ENCODE measurements at regions not wholly inside any gene's neighbourhood (a gene's known extent, or its start where the extent isn't known, plus 50 kb on each side); places are given as distances from the start of the nearest gene placed in this dataset.

DNA sequence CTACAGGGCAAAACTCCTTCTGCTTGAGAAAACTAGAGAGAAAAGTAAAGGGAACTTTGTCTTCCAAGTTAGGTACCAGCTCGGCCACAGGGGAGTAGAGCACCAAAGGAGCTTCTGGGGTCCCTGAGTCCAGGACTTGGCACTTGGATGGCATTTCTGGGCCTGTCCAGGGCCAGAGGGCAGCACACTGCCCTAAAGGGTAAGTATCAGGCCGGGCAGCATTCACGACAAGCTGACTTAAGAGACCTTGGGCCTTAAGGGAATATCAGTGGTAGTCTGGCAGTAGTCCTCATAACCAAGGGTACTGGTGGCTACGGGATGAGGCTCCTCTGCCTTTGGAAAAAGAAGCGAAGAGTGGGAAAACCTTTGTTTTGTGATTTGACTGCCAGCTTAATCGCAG is 632.7 kb downstream of the KLHL13 start:
- Histone ChIP-seq H3K18ac (ENCODE audit: insufficient read length, low read depth, low read length) (no peak overlapping the region), H2BK5ac (ENCODE audit: insufficient read length, low read length) (no peak overlapping the region), H2BK15ac (ENCODE audit: low read depth, low read length) (no peak overlapping the region), H3K9ac (ENCODE audit: extremely low read depth, insufficient read length, low read length) (no peak overlapping the region), H2BK20ac (ENCODE audit: low read depth, low read length, poor library complexity, severe bottlenecking) (no peak overlapping the region), H3K14ac (ENCODE audit: insufficient read depth, low read length) (no peak overlapping the region), H3K9me3 (ENCODE audit: control insufficient read depth, low read depth, low read length) (no peaks in the 10 kb centered on the region), H3K23me2 (ENCODE audit: insufficient read length, low read depth, low read length, poor library complexity, severe bottlenecking) (no peaks in the 10 kb centered on the region), H3K79me1 (ENCODE audit: insufficient read depth, low read depth, low read length, poor library complexity, severe bottlenecking) (no peaks in the 10 kb centered on the region), H3K79me2 (ENCODE audit: insufficient read depth, low read length) (no peaks in the 10 kb centered on the region), H4K20me1 (ENCODE audit: control insufficient read depth, insufficient read depth, insufficient read length) (no peaks in the 10 kb centered on the region), H2BK12ac (ENCODE audit: insufficient read length, low read depth, low read length) (no peak overlapping the region), H2AK5ac (ENCODE audit: insufficient read length, low read length) (no peak overlapping the region), H2BK120ac (ENCODE audit: low read depth, low read length, poor library complexity, severe bottlenecking) (no peak overlapping the region), H3K27ac (ENCODE audit: insufficient read length, low read depth, low read length) (no peak overlapping the region), H3K4me2 (ENCODE audit: insufficient read depth, insufficient read length, low read length) (no peak overlapping the region), H3T11ph (ENCODE audit: low read length) (no peak overlapping the region), H3K23ac (ENCODE audit: insufficient read length, low read depth, low read length) (no peak overlapping the region), H3K4ac (ENCODE audit: low read depth, low read length) (no peak overlapping the region), H3K4me1 (ENCODE audit: insufficient read depth, low read length) (no peaks in the 10 kb centered on the region), H4K91ac (ENCODE audit: insufficient read length, low read depth, low read length) (no peak overlapping the region), H3K56ac (ENCODE audit: insufficient read length, low read depth, low read length) (no peak overlapping the region), H2AFZ (ENCODE audit: low read length) (no peak overlapping the region), H4K5ac (ENCODE audit: insufficient read length, low read depth, low read length) (no peak overlapping the region), H3K27me3 (ENCODE audit: insufficient read depth, low read length) (no peaks in the 10 kb centered on the region), H4K8ac (replicated peaks; ENCODE audit: insufficient read length, low read depth, low read length) (no peak overlapping the region)
- peaks cover 8 to 15% of the 10 kb centered on the region in 2 experiments; a peak in 3 of 4 replicates for H3K4me1 Mint-ChIP-seq
- DNase-seq, result no peak
- TF ChIP-seq, protein P1, sequence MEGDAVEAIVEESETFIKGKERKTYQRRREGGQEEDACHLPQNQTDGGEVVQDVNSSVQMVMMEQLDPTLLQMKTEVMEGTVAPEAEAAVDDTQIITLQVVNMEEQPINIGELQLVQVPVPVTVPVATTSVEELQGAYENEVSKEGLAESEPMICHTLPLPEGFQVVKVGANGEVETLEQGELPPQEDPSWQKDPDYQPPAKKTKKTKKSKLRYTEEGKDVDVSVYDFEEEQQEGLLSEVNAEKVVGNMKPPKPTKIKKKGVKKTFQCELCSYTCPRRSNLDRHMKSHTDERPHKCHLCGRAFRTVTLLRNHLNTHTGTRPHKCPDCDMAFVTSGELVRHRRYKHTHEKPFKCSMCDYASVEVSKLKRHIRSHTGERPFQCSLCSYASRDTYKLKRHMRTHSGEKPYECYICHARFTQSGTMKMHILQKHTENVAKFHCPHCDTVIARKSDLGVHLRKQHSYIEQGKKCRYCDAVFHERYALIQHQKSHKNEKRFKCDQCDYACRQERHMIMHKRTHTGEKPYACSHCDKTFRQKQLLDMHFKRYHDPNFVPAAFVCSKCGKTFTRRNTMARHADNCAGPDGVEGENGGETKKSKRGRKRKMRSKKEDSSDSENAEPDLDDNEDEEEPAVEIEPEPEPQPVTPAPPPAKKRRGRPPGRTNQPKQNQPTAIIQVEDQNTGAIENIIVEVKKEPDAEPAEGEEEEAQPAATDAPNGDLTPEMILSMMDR (conservative IDR thresholded peaks at IDR 0.05), result no peak
- H3K27me3 Mint-ChIP-seq (ENCODE audit: low read depth), result peaks cover 3% of the 10 kb centered on the region; the same call in 1 of the 2 replicates
- peaks cover 7 to 11% of the 10 kb centered on the region in 2 experiments for H3K9me3 Mint-ChIP-seq
- no peak overlapping the region for H3K4me3 Mint-ChIP-seq
- H3K27ac Mint-ChIP-seq, result no peak overlapping the region; a peak in 1 of 7 replicates
- no CpG with 5 or more reads among the region's 6 CpGs for WGBS (ENCODE audit: extremely low coverage, insufficient read length, low lambda C conversion rate)
- peaks cover 3 to 21% (median 6%) of the 10 kb centered on the region in 3 experiments for H3K36me3 Mint-ChIP-seq (ENCODE audit: insufficient read depth in 1 of 3, low read depth in 3 of 3)
